ENCODE measurements at regions not wholly inside any gene's neighbourhood (a gene's known extent, or its start where the extent isn't known, plus 50 kb on each side); places are given as distances from the start of the nearest gene placed in this dataset.

DNA sequence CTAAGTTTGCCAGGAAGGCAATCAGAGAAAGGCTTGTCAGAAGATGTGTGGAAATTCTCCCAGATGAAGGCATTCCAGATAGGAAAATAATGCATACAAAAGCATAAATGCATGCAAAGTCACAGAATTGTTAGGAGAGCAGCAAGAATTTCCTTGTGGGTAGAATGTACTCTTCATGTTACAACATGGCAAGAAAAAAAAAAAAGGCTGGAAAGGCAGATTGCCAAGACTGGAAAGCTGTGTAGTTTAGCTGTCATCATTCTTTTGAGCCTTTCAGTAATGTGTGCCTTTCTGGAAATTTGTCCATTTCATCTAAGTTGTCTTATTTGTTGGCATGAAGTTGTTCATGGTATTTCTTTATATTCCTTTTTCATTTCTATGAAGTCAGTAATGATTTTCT lies 71.0 kb upstream of the EFCAB3 start (continued):
- no peak for TF ChIP-seq HMGA2 (CRISPR knock-in tag; IDR thresholded peaks at IDR 0.05)
- TF ChIP-seq SOX15 (CRISPR knock-in tag; IDR thresholded peaks at IDR 0.05): no peak
- TF ChIP-seq ZNF423 (CRISPR knock-in tag; IDR thresholded peaks at IDR 0.05): no peak

DNA sequence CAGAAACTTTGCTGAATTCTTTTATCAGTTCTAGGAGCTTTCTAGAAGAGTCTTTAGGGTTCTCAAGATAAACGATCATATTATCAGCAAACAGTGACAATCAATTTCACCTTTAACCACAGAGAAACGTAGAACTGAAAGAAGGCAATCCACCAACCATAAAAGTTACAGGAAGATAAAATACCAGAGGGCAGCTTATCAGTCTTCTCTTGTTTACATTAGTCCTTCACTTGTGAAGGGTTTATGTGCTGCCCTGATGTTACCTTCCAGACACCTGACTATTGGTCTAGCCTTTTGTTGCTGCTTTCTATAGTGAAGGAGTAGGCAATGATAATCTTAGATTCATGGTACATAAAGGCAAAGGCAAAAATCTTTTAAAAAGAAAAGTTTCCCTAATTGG lies 73.2 kb upstream of the EFCAB3 start:
- CTCF ChIA-PET: no interaction called here
- H3K27ac Mint-ChIP-seq: no peak overlapping the region
- DNase-seq (ENCODE audit: low spot score): no peak
- POLR2A ChIA-PET: no interaction called here
- H3K36me3 Mint-ChIP-seq: no peaks in the 10 kb centered on the region
- H3K9me3 Mint-ChIP-seq: peaks cover under 1% of the 10 kb centered on the region; the same call in 1 of the 2 replicates
- H3K27me3 Mint-ChIP-seq (ENCODE audit: low read depth): no peaks in the 10 kb centered on the region; the same call in 1 of the 2 replicates
- no peaks in the 10 kb centered on the region for H3K4me1 Mint-ChIP-seq
- TF ChIP-seq, protein P1, sequence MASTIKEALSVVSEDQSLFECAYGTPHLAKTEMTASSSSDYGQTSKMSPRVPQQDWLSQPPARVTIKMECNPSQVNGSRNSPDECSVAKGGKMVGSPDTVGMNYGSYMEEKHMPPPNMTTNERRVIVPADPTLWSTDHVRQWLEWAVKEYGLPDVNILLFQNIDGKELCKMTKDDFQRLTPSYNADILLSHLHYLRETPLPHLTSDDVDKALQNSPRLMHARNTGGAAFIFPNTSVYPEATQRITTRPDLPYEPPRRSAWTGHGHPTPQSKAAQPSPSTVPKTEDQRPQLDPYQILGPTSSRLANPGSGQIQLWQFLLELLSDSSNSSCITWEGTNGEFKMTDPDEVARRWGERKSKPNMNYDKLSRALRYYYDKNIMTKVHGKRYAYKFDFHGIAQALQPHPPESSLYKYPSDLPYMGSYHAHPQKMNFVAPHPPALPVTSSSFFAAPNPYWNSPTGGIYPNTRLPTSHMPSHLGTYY (CRISPR knock-in tag; IDR thresholded peaks at IDR 0.05): no peak
- TF ChIP-seq, protein P2, sequence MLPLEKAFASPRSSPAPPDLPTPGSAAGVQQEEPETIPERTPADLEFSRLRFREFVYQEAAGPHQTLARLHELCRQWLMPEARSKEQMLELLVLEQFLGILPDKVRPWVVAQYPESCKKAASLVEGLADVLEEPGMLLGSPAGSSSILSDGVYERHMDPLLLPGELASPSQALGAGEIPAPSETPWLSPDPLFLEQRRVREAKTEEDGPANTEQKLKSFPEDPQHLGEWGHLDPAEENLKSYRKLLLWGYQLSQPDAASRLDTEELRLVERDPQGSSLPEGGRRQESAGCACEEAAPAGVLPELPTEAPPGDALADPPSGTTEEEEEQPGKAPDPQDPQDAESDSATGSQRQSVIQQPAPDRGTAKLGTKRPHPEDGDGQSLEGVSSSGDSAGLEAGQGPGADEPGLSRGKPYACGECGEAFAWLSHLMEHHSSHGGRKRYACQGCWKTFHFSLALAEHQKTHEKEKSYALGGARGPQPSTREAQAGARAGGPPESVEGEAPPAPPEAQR (CRISPR knock-in tag; IDR thresholded peaks at IDR 0.05): no peak
- TF ChIP-seq, protein P3, sequence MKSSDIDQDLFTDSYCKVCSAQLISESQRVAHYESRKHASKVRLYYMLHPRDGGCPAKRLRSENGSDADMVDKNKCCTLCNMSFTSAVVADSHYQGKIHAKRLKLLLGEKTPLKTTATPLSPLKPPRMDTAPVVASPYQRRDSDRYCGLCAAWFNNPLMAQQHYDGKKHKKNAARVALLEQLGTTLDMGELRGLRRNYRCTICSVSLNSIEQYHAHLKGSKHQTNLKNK (CRISPR knock-in tag; IDR thresholded peaks at IDR 0.05): no peak
- TF ChIP-seq, protein P4, sequence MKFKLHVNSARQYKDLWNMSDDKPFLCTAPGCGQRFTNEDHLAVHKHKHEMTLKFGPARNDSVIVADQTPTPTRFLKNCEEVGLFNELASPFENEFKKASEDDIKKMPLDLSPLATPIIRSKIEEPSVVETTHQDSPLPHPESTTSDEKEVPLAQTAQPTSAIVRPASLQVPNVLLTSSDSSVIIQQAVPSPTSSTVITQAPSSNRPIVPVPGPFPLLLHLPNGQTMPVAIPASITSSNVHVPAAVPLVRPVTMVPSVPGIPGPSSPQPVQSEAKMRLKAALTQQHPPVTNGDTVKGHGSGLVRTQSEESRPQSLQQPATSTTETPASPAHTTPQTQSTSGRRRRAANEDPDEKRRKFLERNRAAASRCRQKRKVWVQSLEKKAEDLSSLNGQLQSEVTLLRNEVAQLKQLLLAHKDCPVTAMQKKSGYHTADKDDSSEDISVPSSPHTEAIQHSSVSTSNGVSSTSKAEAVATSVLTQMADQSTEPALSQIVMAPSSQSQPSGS (CRISPR knock-in tag; IDR thresholded peaks at IDR 0.05; ENCODE audit: borderline replicate concordance, low read depth): no peak
- TF ChIP-seq MYBL2 (CRISPR knock-in tag; IDR thresholded peaks at IDR 0.05): no peak
- TF ChIP-seq ZNF121 (CRISPR knock-in tag; IDR thresholded peaks at IDR 0.05): no peak
- TF ChIP-seq ZNF416 (CRISPR knock-in tag; IDR thresholded peaks at IDR 0.05): no peak
- H3K4me3 Mint-ChIP-seq: no peak overlapping the region
- no peak for ATAC-seq

DNA sequence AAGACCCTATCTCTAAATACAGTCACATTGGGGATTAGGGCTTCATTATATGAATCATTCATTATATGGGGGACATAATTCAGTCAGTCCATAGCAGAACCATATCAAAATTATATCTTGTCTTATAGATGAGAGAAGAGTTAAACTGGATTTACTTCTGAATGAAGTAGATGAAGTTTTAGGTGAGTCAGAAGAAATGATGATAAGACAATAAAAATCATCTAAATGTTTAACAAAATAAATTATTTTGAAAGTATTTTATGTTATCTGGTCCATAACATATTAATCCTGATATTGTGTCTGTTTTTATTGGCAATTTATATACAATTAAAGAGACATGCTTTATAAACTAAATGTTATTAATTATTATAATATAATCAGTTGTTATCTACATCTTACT lies 76.9 kb upstream of the EFCAB3 start:
- Mint-ChIP-seq H3K4me1 (no peaks in the 10 kb centered on the region), H3K27me3 (ENCODE audit: low read depth) (no peaks in the 10 kb centered on the region; the same call in 1 of the 2 replicates), H3K36me3 (no peaks in the 10 kb centered on the region), H3K9me3 (peaks cover 15% of the 10 kb centered on the region), H3K4me3 (no peak overlapping the region), H3K27ac (no peak overlapping the region)
- DNase-seq (ENCODE audit: low spot score) (no peak), ATAC-seq (no peak)
- POLR2A ChIA-PET: no interaction called here
- CTCF ChIA-PET: no interaction called here
- TF ChIP-seq, protein P5, sequence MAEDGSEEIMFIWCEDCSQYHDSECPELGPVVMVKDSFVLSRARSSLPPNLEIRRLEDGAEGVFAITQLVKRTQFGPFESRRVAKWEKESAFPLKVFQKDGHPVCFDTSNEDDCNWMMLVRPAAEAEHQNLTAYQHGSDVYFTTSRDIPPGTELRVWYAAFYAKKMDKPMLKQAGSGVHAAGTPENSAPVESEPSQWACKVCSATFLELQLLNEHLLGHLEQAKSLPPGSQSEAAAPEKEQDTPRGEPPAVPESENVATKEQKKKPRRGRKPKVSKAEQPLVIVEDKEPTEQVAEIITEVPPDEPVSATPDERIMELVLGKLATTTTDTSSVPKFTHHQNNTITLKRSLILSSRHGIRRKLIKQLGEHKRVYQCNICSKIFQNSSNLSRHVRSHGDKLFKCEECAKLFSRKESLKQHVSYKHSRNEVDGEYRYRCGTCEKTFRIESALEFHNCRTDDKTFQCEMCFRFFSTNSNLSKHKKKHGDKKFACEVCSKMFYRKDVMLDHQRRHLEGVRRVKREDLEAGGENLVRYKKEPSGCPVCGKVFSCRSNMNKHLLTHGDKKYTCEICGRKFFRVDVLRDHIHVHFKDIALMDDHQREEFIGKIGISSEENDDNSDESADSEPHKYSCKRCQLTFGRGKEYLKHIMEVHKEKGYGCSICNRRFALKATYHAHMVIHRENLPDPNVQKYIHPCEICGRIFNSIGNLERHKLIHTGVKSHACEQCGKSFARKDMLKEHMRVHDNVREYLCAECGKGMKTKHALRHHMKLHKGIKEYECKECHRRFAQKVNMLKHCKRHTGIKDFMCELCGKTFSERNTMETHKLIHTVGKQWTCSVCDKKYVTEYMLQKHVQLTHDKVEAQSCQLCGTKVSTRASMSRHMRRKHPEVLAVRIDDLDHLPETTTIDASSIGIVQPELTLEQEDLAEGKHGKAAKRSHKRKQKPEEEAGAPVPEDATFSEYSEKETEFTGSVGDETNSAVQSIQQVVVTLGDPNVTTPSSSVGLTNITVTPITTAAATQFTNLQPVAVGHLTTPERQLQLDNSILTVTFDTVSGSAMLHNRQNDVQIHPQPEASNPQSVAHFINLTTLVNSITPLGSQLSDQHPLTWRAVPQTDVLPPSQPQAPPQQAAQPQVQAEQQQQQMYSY (CRISPR knock-in tag; IDR thresholded peaks at IDR 0.05): no peak
- TF ChIP-seq, protein P6, sequence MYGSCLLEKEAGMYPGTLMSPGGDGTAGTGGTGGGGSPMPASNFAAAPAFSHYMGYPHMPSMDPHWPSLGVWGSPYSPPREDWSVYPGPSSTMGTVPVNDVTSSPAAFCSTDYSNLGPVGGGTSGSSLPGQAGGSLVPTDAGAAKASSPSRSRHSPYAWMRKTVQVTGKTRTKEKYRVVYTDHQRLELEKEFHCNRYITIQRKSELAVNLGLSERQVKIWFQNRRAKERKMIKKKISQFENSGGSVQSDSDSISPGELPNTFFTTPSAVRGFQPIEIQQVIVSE (CRISPR knock-in tag; IDR thresholded peaks at IDR 0.05; ENCODE audit: borderline replicate concordance): no peak
- TF ChIP-seq, protein P7, sequence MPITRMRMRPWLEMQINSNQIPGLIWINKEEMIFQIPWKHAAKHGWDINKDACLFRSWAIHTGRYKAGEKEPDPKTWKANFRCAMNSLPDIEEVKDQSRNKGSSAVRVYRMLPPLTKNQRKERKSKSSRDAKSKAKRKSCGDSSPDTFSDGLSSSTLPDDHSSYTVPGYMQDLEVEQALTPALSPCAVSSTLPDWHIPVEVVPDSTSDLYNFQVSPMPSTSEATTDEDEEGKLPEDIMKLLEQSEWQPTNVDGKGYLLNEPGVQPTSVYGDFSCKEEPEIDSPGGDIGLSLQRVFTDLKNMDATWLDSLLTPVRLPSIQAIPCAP (CRISPR knock-in tag; IDR thresholded peaks at IDR 0.05): no peak
- no peak for TF ChIP-seq GABPB1 (CRISPR knock-in tag; IDR thresholded peaks at IDR 0.05)
- no peak for TF ChIP-seq TP53 (CRISPR knock-in tag; IDR thresholded peaks at IDR 0.05)
- TF ChIP-seq, protein P8, sequence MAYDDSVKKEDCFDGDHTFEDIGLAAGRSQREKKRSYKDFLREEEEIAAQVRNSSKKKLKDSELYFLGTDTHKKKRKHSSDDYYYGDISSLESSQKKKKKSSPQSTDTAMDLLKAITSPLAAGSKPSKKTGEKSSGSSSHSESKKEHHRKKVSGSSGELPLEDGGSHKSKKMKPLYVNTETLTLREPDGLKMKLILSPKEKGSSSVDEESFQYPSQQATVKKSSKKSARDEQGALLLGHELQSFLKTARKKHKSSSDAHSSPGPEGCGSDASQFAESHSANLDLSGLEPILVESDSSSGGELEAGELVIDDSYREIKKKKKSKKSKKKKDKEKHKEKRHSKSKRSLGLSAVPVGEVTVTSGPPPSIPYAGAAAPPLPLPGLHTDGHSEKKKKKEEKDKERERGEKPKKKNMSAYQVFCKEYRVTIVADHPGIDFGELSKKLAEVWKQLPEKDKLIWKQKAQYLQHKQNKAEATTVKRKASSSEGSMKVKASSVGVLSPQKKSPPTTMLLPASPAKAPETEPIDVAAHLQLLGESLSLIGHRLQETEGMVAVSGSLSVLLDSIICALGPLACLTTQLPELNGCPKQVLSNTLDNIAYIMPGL (CRISPR knock-in tag; IDR thresholded peaks at IDR 0.05): no peak
- TF ChIP-seq, protein P9, sequence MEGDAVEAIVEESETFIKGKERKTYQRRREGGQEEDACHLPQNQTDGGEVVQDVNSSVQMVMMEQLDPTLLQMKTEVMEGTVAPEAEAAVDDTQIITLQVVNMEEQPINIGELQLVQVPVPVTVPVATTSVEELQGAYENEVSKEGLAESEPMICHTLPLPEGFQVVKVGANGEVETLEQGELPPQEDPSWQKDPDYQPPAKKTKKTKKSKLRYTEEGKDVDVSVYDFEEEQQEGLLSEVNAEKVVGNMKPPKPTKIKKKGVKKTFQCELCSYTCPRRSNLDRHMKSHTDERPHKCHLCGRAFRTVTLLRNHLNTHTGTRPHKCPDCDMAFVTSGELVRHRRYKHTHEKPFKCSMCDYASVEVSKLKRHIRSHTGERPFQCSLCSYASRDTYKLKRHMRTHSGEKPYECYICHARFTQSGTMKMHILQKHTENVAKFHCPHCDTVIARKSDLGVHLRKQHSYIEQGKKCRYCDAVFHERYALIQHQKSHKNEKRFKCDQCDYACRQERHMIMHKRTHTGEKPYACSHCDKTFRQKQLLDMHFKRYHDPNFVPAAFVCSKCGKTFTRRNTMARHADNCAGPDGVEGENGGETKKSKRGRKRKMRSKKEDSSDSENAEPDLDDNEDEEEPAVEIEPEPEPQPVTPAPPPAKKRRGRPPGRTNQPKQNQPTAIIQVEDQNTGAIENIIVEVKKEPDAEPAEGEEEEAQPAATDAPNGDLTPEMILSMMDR (IDR thresholded peaks at IDR 0.05): no peak
- no peak for TF ChIP-seq SMAD3 (CRISPR knock-in tag; IDR thresholded peaks at IDR 0.05; ENCODE audit: borderline replicate concordance)
- no peak for TF ChIP-seq ZNF138 (CRISPR knock-in tag; conservative IDR thresholded peaks at IDR 0.05)

All from WTC11 (cell line).